SK-N-SH (cell line): ENCODE measurements at regions not wholly inside any gene's neighbourhood (a gene's known extent, or its start where the extent isn't known, plus 50 kb on each side); places are given as distances from the start of the nearest gene placed in this dataset.

Experiments used
- CTCF ChIA-PET: fragments of 300-600, 350-600 bp; formaldehyde crosslinking; extraction: SDS; loops from one replicate; lab custom pipeline; 2021; lab: Yijun Ruan, JAX
- POLR2A ChIA-PET: fragments of 350-600 bp; sonication (Branson Sonifier 250); formaldehyde crosslinking; extraction: SDS; loops from one replicate; lab custom pipeline; 2020; ENCODE audit warnings: antibody characterized with exemption, inconsistent platforms; lab: Yijun Ruan, JAX
- DNase-seq: peaks from one replicate; pipeline ENCODE4 v3.0.0; 2012
- H2AFZ ChIP-seq: fragments of 200-600 bp; sonication (generic); 2 replicates; pipeline ENCODE4 v1.8.1; 2016; ENCODE audit warnings: antibody characterized with exemption, mild to moderate bottlenecking, low read depth
- H3F3A ChIP-seq: fragments of 200-600 bp; sonication (generic); replicated peaks from 2 replicates; pipeline ENCODE3; 2016; ENCODE audit warnings: antibody characterized with exemption, mild to moderate bottlenecking; ENCODE audit not compliant: insufficient read depth
- H3K27ac ChIP-seq, 2 experiments: fragments of 200-500 bp in 1 of 2; fragments of 200-600 bp in 1 of 2; sonication (Bioruptor generic) in 1 of 2; sonication (generic), shearing (Covaris generic) in 1 of 2; 2 replicates each; pipeline versions ENCODE4 v1.5.1 to v1.6.1; 2014 to 2016; ENCODE audit warnings: low read depth in 2 of 2, inconsistent platforms in 1 of 2, low read length in 1 of 2, mild to moderate bottlenecking in 1 of 2, mixed read lengths in 1 of 2
- H3K27me3 ChIP-seq: fragments of 200-600 bp; sonication (generic), shearing (Covaris generic); 2 replicates; pipeline ENCODE4 v1.6.1; 2016; ENCODE audit warnings: mixed run types; ENCODE audit not compliant: insufficient read depth
- H3K36me3 ChIP-seq, 2 experiments: fragments of 200-500 bp in 1 of 2; fragments of 200-600 bp in 1 of 2; sonication (Bioruptor generic) in 1 of 2; sonication (generic) in 1 of 2; replicated peaks in 1 of 2; 2 replicates each; pipeline versions ENCODE3 to v1.5.1; 2014 to 2016; ENCODE audit warnings: low read length in 1 of 2, mild to moderate bottlenecking in 1 of 2; ENCODE audit not compliant: insufficient read depth in 2 of 2, control insufficient read depth in 1 of 2
- H3K4me1 ChIP-seq, 2 experiments: fragments of 200-500 bp in 1 of 2; fragments of 200-600 bp in 1 of 2; sonication (Bioruptor generic) in 1 of 2; sonication (generic), shearing (Covaris generic) in 1 of 2; 2 replicates each; pipeline versions ENCODE4 v1.5.1 to v1.6.1; 2014 to 2016; ENCODE audit warnings: low read depth in 1 of 2, low read length in 1 of 2, mixed run types in 1 of 2; ENCODE audit not compliant: insufficient read depth in 2 of 2, control insufficient read depth in 1 of 2
- H3K4me2 ChIP-seq: fragments of 200-600 bp; sonication (generic), shearing (Covaris generic); 2 replicates; pipeline ENCODE4 v1.6.1; 2017; ENCODE audit warnings: mixed run types
- H3K4me3 ChIP-seq, 2 experiments: fragments of 200-500 bp in 1 of 2; fragments of 200-600 bp in 1 of 2; sonication (Bioruptor generic) in 1 of 2; sonication (generic), shearing (Covaris generic) in 1 of 2; 2 replicates each; pipeline versions ENCODE4 v1.5.1 to v1.8.1; 2014 to 2016; ENCODE audit warnings: low read depth in 2 of 2, inconsistent platforms in 1 of 2, low read length in 1 of 2, mild to moderate bottlenecking in 1 of 2, mixed read lengths in 1 of 2, moderate library complexity in 1 of 2
- H3K79me2 ChIP-seq: fragments of 200-600 bp; sonication (generic); 2 replicates; pipeline ENCODE4 v1.8.1; 2017; ENCODE audit warnings: mild to moderate bottlenecking; ENCODE audit not compliant: insufficient read depth
- H3K9ac ChIP-seq: fragments of 200-600 bp; sonication (generic); 2 replicates; pipeline ENCODE4 v1.6.1; 2017; ENCODE audit warnings: mixed run types
- H3K9me2 ChIP-seq: fragments of 200-600 bp; sonication (generic); 2 replicates; pipeline ENCODE4 v1.6.1; 2017; ENCODE audit warnings: mixed run types
- H3K9me3 ChIP-seq: fragments of 200-600 bp; sonication (generic); 2 replicates; pipeline ENCODE4 v1.6.1; 2017; ENCODE audit warnings: mixed run types, mild to moderate bottlenecking, moderate library complexity
- H4K20me1 ChIP-seq: fragments of 200-600 bp; sonication (generic); 2 replicates; pipeline ENCODE4 v1.6.1; 2017; ENCODE audit warnings: mild to moderate bottlenecking, mixed run types; ENCODE audit not compliant: insufficient read depth
- CHD2 ChIP-seq: fragments of 150-350 bp; IDR thresholded peaks from 2 replicates; pipeline ENCODE4 v1.6.1; 2018; ENCODE audit warnings: low read length; ENCODE audit not compliant: partially characterized antibody
- EZH2phosphoT487 ChIP-seq: fragments of 200-600 bp; sonication (generic); IDR thresholded peaks from 2 replicates; pipeline ENCODE4 v1.6.1; 2017; ENCODE audit warnings: low read depth, mixed run types, mild to moderate bottlenecking, antibody characterized with exemption, moderate library complexity, borderline replicate concordance
- FOSL2 ChIP-seq: IDR thresholded peaks from 2 replicates; pipeline ENCODE4 v1.4.0; 2012; ENCODE audit warnings: low read depth, mild to moderate bottlenecking, moderate library complexity, borderline replicate concordance
- FOXJ3 ChIP-seq: sonication (generic); formaldehyde crosslinking; IDR thresholded peaks from 2 replicates; pipeline ENCODE4 v1.5.1; 2020; ENCODE audit warnings: mild to moderate bottlenecking, missing genetic modification reagents
- FOXM1 ChIP-seq: IDR thresholded peaks from 2 replicates; pipeline ENCODE4 v1.4.0; 2012; ENCODE audit warnings: low read depth, mild to moderate bottlenecking
- GABPA ChIP-seq: IDR thresholded peaks from 2 replicates; pipeline ENCODE4 v1.4.0; 2012; ENCODE audit warnings: low read depth, mild to moderate bottlenecking
- MXI1 ChIP-seq: IDR thresholded peaks from 2 replicates; pipeline ENCODE4 v1.6.1; 2012; ENCODE audit warnings: mild to moderate bottlenecking, low read depth, low read length, improper control_type of control experiment
- NFIC ChIP-seq: IDR thresholded peaks from 2 replicates; pipeline ENCODE4 v1.4.0; 2012; ENCODE audit warnings: borderline replicate concordance
- NRF1 ChIP-seq: IDR thresholded peaks from 2 replicates; pipeline ENCODE4 v1.6.1; 2012; ENCODE audit warnings: low read depth, mild to moderate bottlenecking, low read length
- RAD21 ChIP-seq: IDR thresholded peaks from 2 replicates; pipeline ENCODE4 v1.6.1; 2012; ENCODE audit warnings: mild to moderate bottlenecking, low read length
- SMC3 ChIP-seq: IDR thresholded peaks from 2 replicates; pipeline ENCODE4 v1.6.1; 2012; ENCODE audit warnings: low read depth, low read length, improper control_type of control experiment
- TCF12 ChIP-seq: IDR thresholded peaks from 2 replicates; pipeline ENCODE4 v1.4.0; 2012
- TEAD4 ChIP-seq: IDR thresholded peaks from 2 replicates; pipeline ENCODE4 v1.4.0; 2012; ENCODE audit warnings: mild to moderate bottlenecking, borderline replicate concordance; ENCODE audit not compliant: insufficient read depth
- USF1 ChIP-seq: IDR thresholded peaks from 2 replicates; pipeline ENCODE4 v1.4.0; 2012; ENCODE audit warnings: low read depth, borderline replicate concordance
- USF2 ChIP-seq: fragments of 150-350 bp; IDR thresholded peaks from 2 replicates; pipeline ENCODE4 v1.6.1; 2017; ENCODE audit warnings: antibody characterized with exemption, low read length, low read depth, borderline replicate concordance
- YY1 ChIP-seq: IDR thresholded peaks from 2 replicates; pipeline ENCODE4 v1.4.0; 2012; ENCODE audit warnings: low read depth, mild to moderate bottlenecking
- WGBS: methylation state at CpG from one replicate; pipeline ENCODE4 v1.1.6; 2017; ENCODE audit warnings: low lambda C conversion rate; 5-methylcytosine and 5-hydroxymethylcytosine counted together
- TF ChIP-seq, protein P1 (sequence below): IDR thresholded peaks from 2 replicates; pipeline ENCODE4 v1.4.0; 2012; ENCODE audit warnings: low read depth, borderline replicate concordance
- TF ChIP-seq, protein P2 (sequence below): IDR thresholded peaks from 2 replicates; pipeline ENCODE4; 2012

DNA sequence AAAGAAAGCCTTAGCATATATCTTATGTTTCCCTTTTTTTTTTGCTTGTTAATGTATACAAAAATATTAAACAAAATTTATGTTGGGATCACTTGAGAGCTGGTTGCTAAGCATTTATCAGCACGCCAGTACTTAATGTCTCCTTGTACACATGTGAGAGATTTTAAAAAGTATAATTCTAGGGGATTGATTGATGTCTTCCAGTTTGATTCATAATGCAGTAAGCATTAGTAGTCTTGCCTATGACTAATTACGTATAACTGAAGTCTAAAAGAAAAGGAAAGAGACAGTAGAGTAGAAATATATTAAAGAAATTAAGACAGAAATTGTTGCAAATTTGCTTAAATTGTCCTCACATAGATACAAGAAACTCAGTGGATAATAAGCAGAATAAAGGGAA lies 1630.4 kb upstream of the B3GALT2 start:
- POLR2A ChIA-PET, result no interaction called here
- Histone ChIP-seq H3F3A (no peaks in the 10 kb centered on the region), H4K20me1 (no peaks in the 10 kb centered on the region), H3K9me2 (no peaks in the 10 kb centered on the region), H2AFZ (no peak overlapping the region), H3K4me1 (no peaks in the 10 kb centered on the region; a peak in 1 of 4 replicates), H3K79me2 (no peaks in the 10 kb centered on the region), H3K36me3 (no peaks in the 10 kb centered on the region), H3K4me2 (no peak overlapping the region), H3K9ac (no peak overlapping the region), H3K27ac (no peak overlapping the region), H3K27me3 (no peaks in the 10 kb centered on the region), H3K9me3 (no peaks in the 10 kb centered on the region), H3K4me3 (no peak overlapping the region)
- TF ChIP-seq, protein P1, sequence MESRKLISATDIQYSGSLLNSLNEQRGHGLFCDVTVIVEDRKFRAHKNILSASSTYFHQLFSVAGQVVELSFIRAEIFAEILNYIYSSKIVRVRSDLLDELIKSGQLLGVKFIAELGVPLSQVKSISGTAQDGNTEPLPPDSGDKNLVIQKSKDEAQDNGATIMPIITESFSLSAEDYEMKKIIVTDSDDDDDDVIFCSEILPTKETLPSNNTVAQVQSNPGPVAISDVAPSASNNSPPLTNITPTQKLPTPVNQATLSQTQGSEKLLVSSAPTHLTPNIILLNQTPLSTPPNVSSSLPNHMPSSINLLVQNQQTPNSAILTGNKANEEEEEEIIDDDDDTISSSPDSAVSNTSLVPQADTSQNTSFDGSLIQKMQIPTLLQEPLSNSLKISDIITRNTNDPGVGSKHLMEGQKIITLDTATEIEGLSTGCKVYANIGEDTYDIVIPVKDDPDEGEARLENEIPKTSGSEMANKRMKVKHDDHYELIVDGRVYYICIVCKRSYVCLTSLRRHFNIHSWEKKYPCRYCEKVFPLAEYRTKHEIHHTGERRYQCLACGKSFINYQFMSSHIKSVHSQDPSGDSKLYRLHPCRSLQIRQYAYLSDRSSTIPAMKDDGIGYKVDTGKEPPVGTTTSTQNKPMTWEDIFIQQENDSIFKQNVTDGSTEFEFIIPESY, result no peak
- no peak for TF ChIP-seq RAD21
- no peak for TF ChIP-seq FOXJ3 (CRISPR knock-in tag)
- no peak for TF ChIP-seq USF2
- no peak for TF ChIP-seq FOXM1
- TF ChIP-seq USF1, result no peak
- TF ChIP-seq MXI1, result no peak
- no peak for TF ChIP-seq EZH2phosphoT487
- no peak for TF ChIP-seq SMC3
- TF ChIP-seq GABPA, result no peak
- TF ChIP-seq, protein P2, sequence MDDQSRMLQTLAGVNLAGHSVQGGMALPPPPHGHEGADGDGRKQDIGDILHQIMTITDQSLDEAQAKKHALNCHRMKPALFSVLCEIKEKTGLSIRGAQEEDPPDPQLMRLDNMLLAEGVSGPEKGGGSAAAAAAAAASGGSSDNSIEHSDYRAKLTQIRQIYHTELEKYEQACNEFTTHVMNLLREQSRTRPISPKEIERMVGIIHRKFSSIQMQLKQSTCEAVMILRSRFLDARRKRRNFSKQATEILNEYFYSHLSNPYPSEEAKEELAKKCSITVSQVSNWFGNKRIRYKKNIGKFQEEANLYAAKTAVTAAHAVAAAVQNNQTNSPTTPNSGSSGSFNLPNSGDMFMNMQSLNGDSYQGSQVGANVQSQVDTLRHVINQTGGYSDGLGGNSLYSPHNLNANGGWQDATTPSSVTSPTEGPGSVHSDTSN, result no peak
- no peak for TF ChIP-seq FOSL2
- TF ChIP-seq NFIC, result no peak
- TF ChIP-seq NRF1, result no peak
- TF ChIP-seq CHD2, result no peak
- no peak for TF ChIP-seq TCF12
- TF ChIP-seq YY1, result no peak
- no peak for TF ChIP-seq TEAD4
- 9% methylated on average over 2 of the region's 2 CpGs for WGBS
- no peak for DNase-seq
- CTCF ChIA-PET, result no interaction called here
